ENCODE measurements at regions not wholly inside any gene's neighbourhood (a gene's known extent, or its start where the extent isn't known, plus 50 kb on each side); places are given as distances from the start of the nearest gene placed in this dataset.

- Histone ChIP-seq H3K36me3 (ENCODE audit: control insufficient read depth, insufficient read depth, low read length) (no peaks in the 10 kb centered on the region), H3K27me3 (ENCODE audit: control insufficient read depth, insufficient read depth, low read length) (no peaks in the 10 kb centered on the region), H3K4me3 (ENCODE audit: low read depth, low read length) (no peak overlapping the region)
- TF ChIP-seq, protein P1, sequence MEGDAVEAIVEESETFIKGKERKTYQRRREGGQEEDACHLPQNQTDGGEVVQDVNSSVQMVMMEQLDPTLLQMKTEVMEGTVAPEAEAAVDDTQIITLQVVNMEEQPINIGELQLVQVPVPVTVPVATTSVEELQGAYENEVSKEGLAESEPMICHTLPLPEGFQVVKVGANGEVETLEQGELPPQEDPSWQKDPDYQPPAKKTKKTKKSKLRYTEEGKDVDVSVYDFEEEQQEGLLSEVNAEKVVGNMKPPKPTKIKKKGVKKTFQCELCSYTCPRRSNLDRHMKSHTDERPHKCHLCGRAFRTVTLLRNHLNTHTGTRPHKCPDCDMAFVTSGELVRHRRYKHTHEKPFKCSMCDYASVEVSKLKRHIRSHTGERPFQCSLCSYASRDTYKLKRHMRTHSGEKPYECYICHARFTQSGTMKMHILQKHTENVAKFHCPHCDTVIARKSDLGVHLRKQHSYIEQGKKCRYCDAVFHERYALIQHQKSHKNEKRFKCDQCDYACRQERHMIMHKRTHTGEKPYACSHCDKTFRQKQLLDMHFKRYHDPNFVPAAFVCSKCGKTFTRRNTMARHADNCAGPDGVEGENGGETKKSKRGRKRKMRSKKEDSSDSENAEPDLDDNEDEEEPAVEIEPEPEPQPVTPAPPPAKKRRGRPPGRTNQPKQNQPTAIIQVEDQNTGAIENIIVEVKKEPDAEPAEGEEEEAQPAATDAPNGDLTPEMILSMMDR (IDR thresholded peaks at IDR 0.05; ENCODE audit: insufficient read depth, low read length, poor library complexity, severe bottlenecking) = no peak
- DNase-seq (ENCODE audit: low read depth) = no peak
Observed at GRCh38 chr9:26775391-26775790, 117.2 kb downstream of the CAAP1 start.

GRCh38 chr9:26773056-26773455 lies 119.5 kb downstream of the CAAP1 start:
- no peaks in the 10 kb centered on the region for H3K36me3 ChIP-seq (ENCODE audit: control insufficient read depth, insufficient read depth, low read length)
- no peak for DNase-seq (ENCODE audit: low read depth)
- H3K4me3 ChIP-seq (ENCODE audit: low read depth, low read length) = no peak overlapping the region
- TF ChIP-seq, protein P1 (IDR thresholded peaks at IDR 0.05; ENCODE audit: insufficient read depth, low read length, poor library complexity, severe bottlenecking) = no peak
- H3K27me3 ChIP-seq (ENCODE audit: control insufficient read depth, insufficient read depth, low read length) = no peaks in the 10 kb centered on the region

DNA sequence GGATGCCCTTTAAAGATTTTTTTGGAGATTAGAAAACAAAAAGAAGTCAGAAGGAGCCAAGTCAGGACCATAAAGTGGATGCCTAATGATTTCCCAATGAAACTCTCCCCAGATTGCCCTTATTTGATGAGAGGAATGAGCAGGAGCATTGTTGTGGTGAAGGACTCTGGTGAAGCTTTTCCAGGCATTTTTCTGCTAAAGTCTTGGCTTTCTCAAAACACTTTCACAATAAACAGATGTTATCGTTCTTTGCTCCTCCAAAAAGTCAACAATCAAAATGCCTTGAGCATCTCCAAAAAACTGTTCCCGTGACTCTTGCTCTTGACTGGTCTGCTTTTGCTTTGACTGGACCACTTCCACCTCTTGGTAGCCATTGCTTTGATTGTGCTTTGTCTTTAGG lies 121.8 kb downstream of the CAAP1 start:
- TF ChIP-seq, protein P1 (IDR thresholded peaks at IDR 0.05; ENCODE audit: insufficient read depth, low read length, poor library complexity, severe bottlenecking) = no peak
- no peaks in the 10 kb centered on the region for H3K27me3 ChIP-seq (ENCODE audit: control insufficient read depth, insufficient read depth, low read length)
- H3K4me3 ChIP-seq (ENCODE audit: low read depth, low read length) = no peak overlapping the region
- DNase-seq (ENCODE audit: low read depth) = no peak
- no peaks in the 10 kb centered on the region for H3K36me3 ChIP-seq (ENCODE audit: control insufficient read depth, insufficient read depth, low read length)

DNA sequence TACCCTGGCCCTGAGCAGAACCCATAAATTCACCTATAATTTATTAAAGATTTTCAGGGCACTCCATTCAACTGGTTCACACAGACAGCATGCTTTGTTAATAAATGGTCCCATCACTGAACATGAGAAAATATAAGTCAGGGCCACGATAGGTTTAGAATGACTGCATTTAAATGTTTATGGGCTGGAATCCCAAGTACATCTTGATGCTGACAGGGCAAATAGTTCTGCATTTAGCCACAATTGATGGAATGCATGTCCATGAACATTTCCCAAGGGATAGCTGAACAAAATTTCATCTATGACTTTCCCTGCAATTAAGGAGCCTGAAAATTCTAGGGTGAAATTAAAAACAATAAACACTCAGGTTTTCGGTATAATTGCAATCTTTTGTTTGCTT lies 124.5 kb downstream of the CAAP1 start:
- Histone ChIP-seq H3K36me3 (ENCODE audit: control insufficient read depth, insufficient read depth, low read length) (no peaks in the 10 kb centered on the region), H3K4me3 (ENCODE audit: low read depth, low read length) (no peak overlapping the region), H3K27me3 (ENCODE audit: control insufficient read depth, insufficient read depth, low read length) (no peaks in the 10 kb centered on the region)
- no peak for DNase-seq (ENCODE audit: low read depth)
- TF ChIP-seq, protein P1 (IDR thresholded peaks at IDR 0.05; ENCODE audit: insufficient read depth, low read length, poor library complexity, severe bottlenecking) = no peak

DNA sequence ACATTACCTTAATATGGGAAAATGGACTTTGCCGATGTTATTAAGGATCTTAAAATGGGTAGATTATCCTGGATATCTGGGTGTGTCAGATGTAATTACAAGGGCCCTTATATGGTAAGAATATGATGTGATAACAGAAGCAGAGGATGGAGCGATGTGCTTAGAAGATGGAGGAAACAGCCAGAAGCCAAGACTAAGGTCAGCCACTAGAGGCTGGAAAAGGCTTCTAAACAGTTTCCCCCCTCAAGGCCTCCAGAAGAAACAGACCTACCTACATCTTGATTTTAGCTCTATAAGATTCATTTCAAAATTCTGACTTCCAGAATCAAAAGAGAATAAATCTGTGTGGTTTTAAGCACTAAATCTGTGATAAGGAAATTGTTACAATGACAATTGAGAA lies 131.9 kb downstream of the CAAP1 start:
- TF ChIP-seq, protein P1 (IDR thresholded peaks at IDR 0.05; ENCODE audit: insufficient read depth, low read length, poor library complexity, severe bottlenecking) = no peak
- H3K27me3 ChIP-seq (ENCODE audit: control insufficient read depth, insufficient read depth, low read length) = no peaks in the 10 kb centered on the region
- no peak overlapping the region for H3K4me3 ChIP-seq (ENCODE audit: low read depth, low read length)
- DNase-seq (ENCODE audit: low read depth) = no peak
- H3K36me3 ChIP-seq (ENCODE audit: control insufficient read depth, insufficient read depth, low read length) = no peaks in the 10 kb centered on the region

- no peak for DNase-seq (ENCODE audit: low read depth)
- Histone ChIP-seq H3K36me3 (ENCODE audit: control insufficient read depth, insufficient read depth, low read length) (no peaks in the 10 kb centered on the region), H3K27me3 (ENCODE audit: control insufficient read depth, insufficient read depth, low read length) (no peaks in the 10 kb centered on the region), H3K4me3 (ENCODE audit: low read depth, low read length) (no peak overlapping the region)
- TF ChIP-seq, protein P1 (IDR thresholded peaks at IDR 0.05; ENCODE audit: insufficient read depth, low read length, poor library complexity, severe bottlenecking) = no peak
Observed at GRCh38 chr9:26758655-26759054, 133.9 kb downstream of the CAAP1 start.

Measured in kidney epithelial cell (primary cell).